GM13977 (cell line): ENCODE measurements at regions not wholly inside any gene's neighbourhood (a gene's known extent, or its start where the extent isn't known, plus 50 kb on each side); places are given as distances from the start of the nearest gene placed in this dataset.

Experiments
- DNase-seq: peaks from one replicate; pipeline ENCODE4 v3.0.0; 2012; ENCODE audit warnings: low spot score
- CTCF ChIP-seq: IDR thresholded peaks from 2 replicates; pipeline ENCODE4 v1.5.1; 2012; ENCODE audit warnings: mild to moderate bottlenecking, control low read depth; ENCODE audit not compliant: insufficient read depth; ENCODE audit errors: extremely low read depth, missing control alignments
- in situ Hi-C: fragments of 300-500 bp; cut with MboI; formaldehyde crosslinking; loops from one replicate; pipeline ENCODE4 v1.12.0; 2022; ENCODE audit warnings: low sequenced_read_pairs, low pct_unique_long_range_greater_than_20kb, mixed read lengths, inconsistent platforms; ENCODE audit not compliant: unreplicated experiment

GRCh38 chr2:15733867-15734673, 142.4 kb downstream of the DDX1 start:
- in situ Hi-C loops = no loop called here
- TF ChIP-seq CTCF = no peak
- DNase-seq = no peak

GRCh38 chr2:15734674-15735483, 143.2 kb downstream of the DDX1 start:
- in situ Hi-C loops = no loop called here
- no peak for TF ChIP-seq CTCF
- no peak for DNase-seq

- no peak for TF ChIP-seq CTCF
- DNase-seq = no peak
- in situ Hi-C loops = no loop called here
Observed at GRCh38 chr2:15735484-15736326, 144.0 kb downstream of the DDX1 start.

- DNase-seq = no peak
- no peak for TF ChIP-seq CTCF
- in situ Hi-C loops = no loop called here
Observed at GRCh38 chr2:15736396-15737180, 144.9 kb downstream of the DDX1 start.

GRCh38 chr2:15737314-15738224, 145.9 kb downstream of the DDX1 start:
- TF ChIP-seq CTCF = no peak
- DNase-seq = no peak
- in situ Hi-C loops = no loop called here
